SU-DHL-6 (cell line): ENCODE measurements at regions not wholly inside any gene's neighbourhood (a gene's known extent, or its start where the extent isn't known, plus 50 kb on each side); places are given as distances from the start of the nearest gene placed in this dataset.

Experiments
- H2AFZ ChIP-seq: fragments of 200-600 bp; sonication (generic); 2 replicates; pipeline ENCODE4 v1.6.1; 2014; ENCODE audit warnings: low read depth, mild to moderate bottlenecking, moderate library complexity, mixed read lengths, antibody characterized with exemption, low read length; ENCODE audit not compliant: severe bottlenecking
- H3F3A ChIP-seq: fragments of 200-600 bp; shearing (Covaris generic); 2 replicates; pipeline ENCODE4 v1.6.0; 2016; ENCODE audit warnings: antibody characterized with exemption, mild to moderate bottlenecking; ENCODE audit not compliant: insufficient read depth
- H3K27ac ChIP-seq: fragments of 200-600 bp; sonication (generic); 2 replicates; pipeline ENCODE4 v1.5.1; 2016; ENCODE audit warnings: low read depth, mild to moderate bottlenecking, low read length, moderate library complexity, mixed read lengths
- H3K27me3 ChIP-seq: fragments of 200-600 bp; sonication (generic), shearing (Covaris generic); 2 replicates; pipeline ENCODE4 v1.6.0; 2014; ENCODE audit warnings: mild to moderate bottlenecking, low read length
- H3K36me3 ChIP-seq: fragments of 200-600 bp; sonication (generic); 2 replicates; pipeline ENCODE4 v1.6.1; 2014; ENCODE audit warnings: mild to moderate bottlenecking, low read length, mixed read lengths
- H3K4me2 ChIP-seq: fragments of 300-600, 200-600 bp; shearing (Covaris generic), sonication (generic); 2 replicates; pipeline ENCODE4 v1.6.0; 2014; ENCODE audit warnings: low read length, low read depth, mild to moderate bottlenecking; ENCODE audit not compliant: poor library complexity, severe bottlenecking
- H3K4me3 ChIP-seq: fragments of 200-600 bp; sonication (generic); 2 replicates; pipeline ENCODE4 v1.5.1; 2014; ENCODE audit warnings: antibody characterized with exemption, low read length, mild to moderate bottlenecking, mixed read lengths; ENCODE audit not compliant: insufficient read depth, poor library complexity, severe bottlenecking
- H3K79me2 ChIP-seq: fragments of 200-600 bp; sonication (generic); 2 replicates; pipeline ENCODE4 v1.6.1; 2014; ENCODE audit warnings: mild to moderate bottlenecking, low read length, moderate library complexity; ENCODE audit not compliant: insufficient read depth
- H3K9ac ChIP-seq: fragments of 200-600 bp; sonication (generic); 2 replicates; pipeline ENCODE4 v1.7.0; 2014; ENCODE audit warnings: mild to moderate bottlenecking, low read length
- H3K9me2 ChIP-seq: fragments of 200-600 bp; sonication (generic); replicated peaks from 2 replicates; pipeline ENCODE4 v1.6.1; 2014; ENCODE audit warnings: low read length; ENCODE audit not compliant: insufficient read depth
- H3K9me3 ChIP-seq: fragments of 200-600 bp; sonication (generic); 2 replicates; pipeline ENCODE4 v1.6.1; 2014; ENCODE audit warnings: low read length, mixed read lengths; ENCODE audit not compliant: insufficient read depth
- H4K20me1 ChIP-seq: fragments of 200-600 bp; sonication (generic); 2 replicates; pipeline ENCODE4 v1.6.1; 2014; ENCODE audit warnings: low read depth, mild to moderate bottlenecking, antibody characterized with exemption, low read length, moderate library complexity, mixed read lengths
- CTCF ChIP-seq: fragments of 200-600 bp; sonication (generic); IDR thresholded peaks from one replicate; pipeline ENCODE4 v1.5.1; 2017; ENCODE audit warnings: antibody characterized with exemption, mild to moderate bottlenecking, low read length, moderate library complexity; ENCODE audit not compliant: insufficient read depth, poor library complexity, severe bottlenecking
- EZH2phosphoT487 ChIP-seq: fragments of 200-600 bp; sonication (generic), shearing (Covaris generic); conservative IDR thresholded peaks from 2 replicates; pipeline ENCODE4 v1.6.1; 2018; ENCODE audit warnings: mild to moderate bottlenecking, antibody characterized with exemption, low read length, moderate library complexity, mixed read lengths

GRCh38 chr4:169902658-169903345 lies 123.4 kb downstream of the MFAP3L start:
- no peak overlapping the region for H3K9ac ChIP-seq
- no peaks in the 10 kb centered on the region for H3K9me2 ChIP-seq
- no peak overlapping the region for H3K27ac ChIP-seq
- H3K27me3 ChIP-seq, result no peaks in the 10 kb centered on the region
- no peaks in the 10 kb centered on the region for H3K36me3 ChIP-seq
- no peak for TF ChIP-seq CTCF
- no peak for TF ChIP-seq EZH2phosphoT487
- no peaks in the 10 kb centered on the region for H4K20me1 ChIP-seq
- H3K79me2 ChIP-seq, result no peaks in the 10 kb centered on the region
- no peak overlapping the region for H2AFZ ChIP-seq
- H3K4me2 ChIP-seq, result no peak overlapping the region
- no peak overlapping the region for H3K4me3 ChIP-seq
- no peaks in the 10 kb centered on the region for H3K9me3 ChIP-seq
- H3F3A ChIP-seq, result no peaks in the 10 kb centered on the region

- no peak overlapping the region for H3K9ac ChIP-seq
Observed at GRCh38 chr4:169900241-169900845, 125.9 kb downstream of the MFAP3L start.

GRCh38 chr4:169899295-169899694 lies 126.9 kb downstream of the MFAP3L start:
- H3K4me2 ChIP-seq, result no peak overlapping the region
- H3K27ac ChIP-seq, result no peak overlapping the region
- TF ChIP-seq CTCF (no peak), EZH2phosphoT487 (no peak)
- no peak overlapping the region for H3K9ac ChIP-seq
- no peak overlapping the region for H3K4me3 ChIP-seq
- H3K27me3 ChIP-seq, result no peaks in the 10 kb centered on the region
- no peaks in the 10 kb centered on the region for H3K36me3 ChIP-seq
- no peaks in the 10 kb centered on the region for H3K79me2 ChIP-seq
- H3F3A ChIP-seq, result no peaks in the 10 kb centered on the region
- no peaks in the 10 kb centered on the region for H3K9me2 ChIP-seq
- no peaks in the 10 kb centered on the region for H4K20me1 ChIP-seq
- no peaks in the 10 kb centered on the region for H3K9me3 ChIP-seq
- H2AFZ ChIP-seq, result no peak overlapping the region

More at GRCh38 chr4:169900241-169900845, 125.9 kb downstream of the MFAP3L start:
- H3K27ac ChIP-seq, result no peak overlapping the region
- no peak overlapping the region for H3K4me2 ChIP-seq
- H2AFZ ChIP-seq, result no peak overlapping the region
- H3F3A ChIP-seq, result no peaks in the 10 kb centered on the region
- H3K9me3 ChIP-seq, result no peaks in the 10 kb centered on the region
- TF ChIP-seq CTCF (no peak), EZH2phosphoT487 (no peak)
- no peaks in the 10 kb centered on the region for H3K79me2 ChIP-seq
- no peaks in the 10 kb centered on the region for H3K27me3 ChIP-seq
- H3K36me3 ChIP-seq, result no peaks in the 10 kb centered on the region
- no peaks in the 10 kb centered on the region for H3K9me2 ChIP-seq
- no peaks in the 10 kb centered on the region for H4K20me1 ChIP-seq
- H3K4me3 ChIP-seq, result no peak overlapping the region
